K562 (cell line): ENCODE measurements at regions not wholly inside any gene's neighbourhood (a gene's known extent, or its start where the extent isn't known, plus 50 kb on each side); places are given as distances from the start of the nearest gene placed in this dataset.
"Not testable (repeated sequence)": the region's sequence is repeated elsewhere in the genome, so short reads cannot be mapped to it uniquely, and the experiment has no call there.

ENCODE experiments used
- ATAC-seq: fragments of 200-7000 bp; cut with Tn5 transposase; 3 replicates; pipeline ENCODE4 v1.9.1; 2020; ENCODE audit warnings: moderate library complexity
- BruUV-seq: library from RNA; stranded (reverse); fragments of 400-500 nt; replicated peaks from 2 replicates; lab custom pipeline; 2021; lab: Mats Ljungman, UMichigan
- CTCF ChIA-PET: fragments of 300-600 bp; formaldehyde crosslinking; extraction: SDS; loops from one replicate; lab custom pipeline; 2021; ENCODE audit warnings: low intra/inter-chr PET ratio; lab: Yijun Ruan, JAX
- POLR2A ChIA-PET: fragments of 300-600, 350-650 bp; sonication (Branson Sonifier 250); formaldehyde crosslinking; extraction: SDS; loops from one replicate; lab custom pipeline; 2021; ENCODE audit warnings: antibody characterized with exemption, inconsistent platforms; lab: Yijun Ruan, JAX
- DNase-seq, 4 experiments: peaks; one replicate each; pipeline versions ENCODE4 v3.0.0 to v3.0.0-alpha.2; 2011 to 2018; ENCODE audit warnings: low spot score in 3 of 4, mixed read lengths in 3 of 4; ENCODE audit errors: extremely low read depth in 1 of 4
- FAIRE-seq: peaks from 2 replicates; lab custom pipeline; 2011; peaks lifted over from hg19 to GRCh38; lab: Jason Lieb, UNC
- H2AFZ ChIP-seq: 2 replicates; pipeline ENCODE4 v1.6.0; 2011; ENCODE audit warnings: low read depth, low read length, control low read depth, inconsistent platforms
- H3K27ac ChIP-seq: fragments of 200-600 bp; 3 replicates; pipeline ENCODE4 v1.8.0; 2011; ENCODE audit warnings: low read depth, mild to moderate bottlenecking, control low read depth, inconsistent platforms, low read length, moderate library complexity, mixed read lengths; ENCODE audit errors: extremely low read depth
- H3K27me3 ChIP-seq, 2 experiments: fragments of 300-600 bp in 1 of 2; 2 replicates in 1 of 2; 3 replicates in 1 of 2; pipeline versions ENCODE4 v1.6.0 to v1.8.0; 2011; ENCODE audit warnings: inconsistent platforms in 2 of 2, low read length in 2 of 2, mild to moderate bottlenecking in 1 of 2, mixed read lengths in 1 of 2, moderate library complexity in 1 of 2; ENCODE audit not compliant: control insufficient read depth in 2 of 2, insufficient read depth in 2 of 2
- H3K36me3 ChIP-seq: fragments of 300-600 bp; 3 replicates; pipeline ENCODE4 v1.8.0; 2011; ENCODE audit warnings: mild to moderate bottlenecking, low read length, inconsistent platforms; ENCODE audit not compliant: control insufficient read depth, insufficient read depth
- H3K4me1 ChIP-seq, 2 experiments: fragments of 200-600 bp in 1 of 2; replicated peaks in 1 of 2; 2 replicates in 1 of 2; 3 replicates in 1 of 2; pipeline versions ENCODE4 v1.5.1 to v1.8.0; 2011; ENCODE audit warnings: inconsistent platforms in 2 of 2, low read length in 2 of 2, mild to moderate bottlenecking in 1 of 2, mixed read lengths in 1 of 2, moderate library complexity in 1 of 2; ENCODE audit not compliant: control insufficient read depth in 2 of 2, insufficient read depth in 2 of 2
- H3K4me2 ChIP-seq: 2 replicates; pipeline ENCODE4 v1.6.1; 2011; ENCODE audit warnings: low read length, control low read depth, inconsistent platforms, mixed read lengths; ENCODE audit not compliant: insufficient read depth
- H3K4me3 ChIP-seq: fragments of 200-600 bp; sonication (generic), shearing (Covaris generic); 2 replicates; pipeline ENCODE4 v1.5.1; 2016; ENCODE audit warnings: control low read depth, inconsistent platforms
- H3K79me2 ChIP-seq: fragments of 200-600 bp; 3 replicates; pipeline ENCODE4 v1.8.0; 2011; ENCODE audit warnings: low read length, inconsistent platforms; ENCODE audit not compliant: control insufficient read depth, insufficient read depth
- H3K9ac ChIP-seq, 2 experiments: 2 replicates each; pipeline versions ENCODE4 v1.6.0 to v1.6.1; 2011; ENCODE audit warnings: low read depth in 2 of 2, low read length in 2 of 2, control low read depth in 1 of 2, inconsistent platforms in 1 of 2, mild to moderate bottlenecking in 1 of 2, mixed read lengths in 1 of 2; ENCODE audit not compliant: insufficient read depth in 1 of 2
- H3K9me1 ChIP-seq: one replicate; pipeline ENCODE4 v1.6.0; 2011; ENCODE audit warnings: inconsistent platforms, mild to moderate bottlenecking, low read length, moderate library complexity; ENCODE audit not compliant: control insufficient read depth, insufficient read depth
- H3K9me3 ChIP-seq: replicated peaks from 2 replicates; pipeline ENCODE4 v1.5.1; 2011; ENCODE audit warnings: low read depth, low read length, inconsistent platforms; ENCODE audit not compliant: control insufficient read depth, insufficient read depth
- H4K20me1 ChIP-seq: replicated peaks from 2 replicates; pipeline ENCODE4 v1.6.1; 2011; ENCODE audit warnings: low read length, inconsistent platforms, mixed read lengths; ENCODE audit not compliant: control insufficient read depth, insufficient read depth
- ELF2 ChIP-seq: fragments of 250-450 bp; sonication (Bioruptor Pico); IDR thresholded peaks from 2 replicates; pipeline ENCODE4 v1.5.0; 2021; ENCODE audit warnings: mild to moderate bottlenecking
- HDAC1 ChIP-seq, 2 experiments: fragments of 450-650 bp; IDR thresholded peaks; 2 replicates each; pipeline ENCODE4 v1.6.1; 2016 to 2017; ENCODE audit warnings: inconsistent platforms in 1 of 2, mild to moderate bottlenecking in 1 of 2, moderate library complexity in 1 of 2
- NFYB ChIP-seq: IDR thresholded peaks from 2 replicates; pipeline ENCODE4 v1.6.1; 2011; ENCODE audit warnings: mild to moderate bottlenecking, moderate library complexity; ENCODE audit not compliant: insufficient read length; ENCODE audit errors: extremely low read depth
- PHF21A ChIP-seq: fragments of 450-650 bp; IDR thresholded peaks from 2 replicates; pipeline ENCODE4 v1.6.1; 2017; ENCODE audit warnings: low read depth, borderline replicate concordance
- PTBP1 ChIP-seq: fragments of 200-400 bp; formaldehyde crosslinking; IDR thresholded peaks from 2 replicates; pipeline ENCODE4 v1.6.1; 2017; ENCODE audit warnings: low read depth, low read length
- RBM39 ChIP-seq: fragments of 200-400 bp; formaldehyde crosslinking; optimal IDR thresholded peaks from 2 replicates; pipeline ENCODE3; 2018; ENCODE audit warnings: low read depth, low read length
- SIX5 ChIP-seq, 2 experiments: IDR thresholded peaks; 2 replicates each; pipeline ENCODE4 v1.6.1; 2011; ENCODE audit warnings: low read length in 2 of 2, borderline replicate concordance in 1 of 2, low read depth in 1 of 2, mild to moderate bottlenecking in 1 of 2, moderate library complexity in 1 of 2; ENCODE audit not compliant: insufficient read depth in 1 of 2
- TCF7L2 ChIP-seq: fragments of 150-350 bp; IDR thresholded peaks from 2 replicates; pipeline ENCODE4 v1.6.1; 2016; ENCODE audit warnings: low read depth, mild to moderate bottlenecking, low read length, moderate library complexity
- TOE1 ChIP-seq, 2 experiments: fragments of 450-650 bp in 1 of 2; sonication (generic) in 1 of 2; formaldehyde crosslinking in 1 of 2; IDR thresholded peaks; 2 replicates each; pipeline versions ENCODE4 v1.7.1 to v1.8.0; 2016 to 2022; ENCODE audit warnings: borderline replicate concordance in 2 of 2, mild to moderate bottlenecking in 2 of 2, antibody characterized with exemption in 1 of 2, inconsistent platforms in 1 of 2, low read depth in 1 of 2, missing genetic modification reagents in 1 of 2, moderate library complexity in 1 of 2
- ZBTB8A ChIP-seq: fragments of 450-650 bp; IDR thresholded peaks from 2 replicates; pipeline ENCODE4 v1.6.1; 2018; ENCODE audit warnings: mild to moderate bottlenecking, moderate library complexity; ENCODE audit not compliant: partially characterized antibody
- ZFX ChIP-seq: sonication (generic); formaldehyde crosslinking; IDR thresholded peaks from 2 replicates; pipeline ENCODE4 v1.8.0; 2022; ENCODE audit warnings: mild to moderate bottlenecking, missing genetic modification reagents, moderate library complexity
- ZNF316 ChIP-seq: fragments of 450-650 bp; IDR thresholded peaks from 2 replicates; pipeline ENCODE4 v1.6.1; 2016
- ZNF561 ChIP-seq: fragments of 450-650 bp; formaldehyde crosslinking; conservative IDR thresholded peaks from 2 replicates; pipeline ENCODE4 v1.4.0; 2020; ENCODE audit warnings: mild to moderate bottlenecking, moderate library complexity
- WGBS: fragments of 100-300 bp; shearing (Covaris generic); methylation state at CpG from one replicate; pipeline ENCODE4 v1.1.6; 2016; ENCODE audit warnings: low coverage, mixed read lengths; ENCODE audit not compliant: insufficient coverage; ENCODE audit errors: missing lambda C conversion rate; 5-methylcytosine and 5-hydroxymethylcytosine counted together
- in situ Hi-C: fragments of 300-500 bp; cut with MboI; formaldehyde crosslinking; loops from 4 replicates; pipeline ENCODE4 v1.15.0; 2018; ENCODE audit warnings: inconsistent platforms, mixed read lengths
- intact Hi-C: fragments of 100-400 bp; cut with micrococcal nuclease; formaldehyde crosslinking; loops from 2 replicates; pipeline ENCODE4 v1.14.2; 2022
- TF ChIP-seq, protein P1 (sequence below): fragments of 250-450 bp; sonication (Bioruptor Pico); IDR thresholded peaks from 2 replicates; pipeline ENCODE4 v1.4.0; 2020; ENCODE audit warnings: mild to moderate bottlenecking

DNA sequence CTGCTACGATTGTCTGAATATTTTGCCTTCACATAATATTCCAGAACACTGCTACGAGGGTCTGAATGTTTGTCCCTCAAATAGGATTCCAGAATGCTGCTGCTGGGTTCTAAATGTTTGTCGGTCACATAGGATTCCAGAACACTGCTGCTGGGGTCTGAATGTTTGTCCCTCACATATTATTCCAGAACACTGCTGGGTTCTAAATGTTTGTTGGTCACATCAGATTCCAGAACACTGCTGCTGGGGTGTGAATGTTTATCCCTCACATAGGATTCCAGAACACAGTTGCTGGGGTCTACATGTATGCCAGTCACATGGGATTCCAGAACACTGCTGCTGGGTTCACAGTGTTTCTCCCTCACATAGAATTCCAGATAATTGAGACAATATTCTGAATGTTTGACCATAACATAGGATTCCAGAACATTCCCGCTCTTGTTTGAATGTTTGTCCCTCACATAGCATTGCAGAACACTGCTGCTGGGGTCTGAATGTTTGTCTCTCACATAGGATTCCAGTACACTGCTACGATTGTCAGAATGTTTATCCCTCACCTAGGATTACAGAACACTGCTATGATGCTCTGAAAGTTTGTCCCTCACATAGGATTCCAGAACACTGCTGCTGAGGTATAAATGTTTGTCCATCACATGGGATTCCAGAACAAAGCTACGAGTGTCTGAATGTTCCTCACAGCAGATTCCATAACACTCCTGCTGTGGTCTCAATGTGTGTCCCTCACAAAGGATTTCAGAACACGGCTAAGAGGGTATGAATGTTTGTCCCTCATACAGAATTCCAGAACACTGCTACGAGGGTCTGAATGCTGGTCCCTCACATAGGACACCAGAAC, 201.8 kb downstream of the FOXD4L6 start (continued):
- TF ChIP-seq TOE1 (IDR thresholded peaks at IDR 0.05; ENCODE audit: borderline replicate concordance) (no peak), TOE1 (CRISPR knock-in tag; IDR thresholded peaks at IDR 0.05; ENCODE audit: borderline replicate concordance, low read depth) (no peak), ZNF316 (no peak)

DNA sequence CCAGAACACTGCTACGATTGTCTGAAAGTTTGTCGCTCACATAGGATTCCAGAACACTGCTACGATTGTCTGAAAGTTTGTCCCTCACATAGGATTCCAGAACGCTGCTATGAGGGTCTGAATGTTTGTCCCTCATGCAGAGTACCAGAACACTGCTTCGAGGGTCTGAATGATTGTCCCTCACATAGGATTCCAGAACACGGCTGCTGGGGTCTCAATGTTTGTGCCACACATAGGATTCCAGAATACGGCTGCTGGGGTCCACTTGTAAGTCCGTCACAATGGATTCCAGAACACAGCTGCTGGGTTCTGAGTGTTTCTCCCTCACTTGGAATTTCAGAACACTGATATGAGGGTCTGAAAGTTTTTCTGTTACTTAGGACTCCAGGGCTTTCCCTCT, 203.3 kb downstream of the FOXD4L6 start:
- H3K79me2 ChIP-seq: no peaks in the 10 kb centered on the region

DNA sequence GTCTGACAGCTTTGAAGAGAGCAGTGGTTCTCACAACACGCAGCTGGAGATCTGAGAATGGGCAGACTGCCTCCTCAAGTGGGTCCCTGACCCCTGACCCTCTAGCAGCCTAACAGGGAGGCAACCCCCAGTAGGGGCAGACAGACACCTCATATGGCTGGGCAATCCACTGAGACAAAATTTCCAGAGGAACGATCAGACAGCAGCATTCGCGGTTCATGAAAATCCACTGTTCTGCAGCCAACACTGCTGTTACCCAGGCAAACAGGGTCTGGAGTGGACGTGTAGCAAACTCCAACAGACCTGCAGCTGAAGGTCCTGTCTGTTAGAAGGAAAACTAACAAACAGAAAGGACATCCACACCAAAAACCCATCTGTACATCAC, 212.1 kb downstream of the FOXD4L6 start:
- H3K27me3 ChIP-seq, H3K4me3 ChIP-seq, FAIRE-seq, H3K36me3 ChIP-seq, in situ Hi-C loops, H3K79me2 ChIP-seq, H3K9me1 ChIP-seq, CTCF ChIA-PET, BruUV-seq, H4K20me1 ChIP-seq, H3K9me3 ChIP-seq, intact Hi-C loops, H3K4me2 ChIP-seq, H2AFZ ChIP-seq, H3K4me1 ChIP-seq, DNase-seq, ATAC-seq, H3K27ac ChIP-seq, POLR2A ChIA-PET, H3K9ac ChIP-seq: not testable (repeated sequence)
- 31% methylated on average over 5 of the region's 5 CpGs for WGBS

More for the DNA sequence above, 203.3 kb downstream of the FOXD4L6 start:
- FAIRE-seq (no peak), ATAC-seq (no peak), DNase-seq (no peak)
- Histone ChIP-seq H3K27ac (no peak overlapping the region), H3K36me3 (no peaks in the 10 kb centered on the region), H3K9me1 (no peaks in the 10 kb centered on the region), H3K4me1 (no peaks in the 10 kb centered on the region), H3K9me3 (peaks cover 12% of the 10 kb centered on the region), H4K20me1 (no peaks in the 10 kb centered on the region), H2AFZ (no peak overlapping the region), H3K4me2 (no peak overlapping the region), H3K9ac (no peak overlapping the region), H3K27me3 (no peaks in the 10 kb centered on the region), H3K4me3 (no peak overlapping the region)
- 14% methylated on average over 8 of the region's 8 CpGs for WGBS
- no peak for TF ChIP-seq NFYB
- TF ChIP-seq, protein P1, sequence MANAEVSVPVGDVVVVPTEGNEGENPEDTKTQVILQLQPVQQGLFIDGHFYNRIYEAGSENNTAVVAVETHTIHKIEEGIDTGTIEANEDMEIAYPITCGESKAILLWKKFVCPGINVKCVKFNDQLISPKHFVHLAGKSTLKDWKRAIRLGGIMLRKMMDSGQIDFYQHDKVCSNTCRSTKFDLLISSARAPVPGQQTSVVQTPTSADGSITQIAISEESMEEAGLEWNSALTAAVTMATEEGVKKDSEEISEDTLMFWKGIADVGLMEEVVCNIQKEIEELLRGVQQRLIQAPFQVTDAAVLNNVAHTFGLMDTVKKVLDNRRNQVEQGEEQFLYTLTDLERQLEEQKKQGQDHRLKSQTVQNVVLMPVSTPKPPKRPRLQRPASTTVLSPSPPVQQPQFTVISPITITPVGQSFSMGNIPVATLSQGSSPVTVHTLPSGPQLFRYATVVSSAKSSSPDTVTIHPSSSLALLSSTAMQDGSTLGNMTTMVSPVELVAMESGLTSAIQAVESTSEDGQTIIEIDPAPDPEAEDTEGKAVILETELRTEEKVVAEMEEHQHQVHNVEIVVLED (CRISPR knock-in tag): no peak
- no peak for TF ChIP-seq ZNF561 (CRISPR knock-in tag)
- TF ChIP-seq ZBTB8A: no peak
- no peak for TF ChIP-seq ZFX
- no peak for TF ChIP-seq ELF2 (CRISPR knock-in tag)
- no peak for TF ChIP-seq PTBP1
- TF ChIP-seq PHF21A: no peak
- TF ChIP-seq RBM39: no peak
- no peak for TF ChIP-seq TCF7L2
- no peak for TF ChIP-seq HDAC1 (IDR thresholded peaks at IDR 0.05)
- no peak for TF ChIP-seq SIX5 (IDR thresholded peaks at IDR 0.05; ENCODE audit: borderline replicate concordance in 1 of 2, insufficient read depth in 1 of 2, low read depth in 1 of 2, low read length in 2 of 2)
- CTCF ChIA-PET: no interaction called here
- in situ Hi-C loops (no loop called here), intact Hi-C loops (no loop called here)
- POLR2A ChIA-PET: no interaction called here
- BruUV-seq: no TSS peak
